NT2/D1 (cell line): ENCODE measurements at regions not wholly inside any gene's neighbourhood (a gene's known extent, or its start where the extent isn't known, plus 50 kb on each side); places are given as distances from the start of the nearest gene placed in this dataset.

ENCODE experiments used
- DNase-seq: peaks from one replicate; pipeline ENCODE4 v3.0.0-alpha.2; 2011; ENCODE audit warnings: low read depth, low spot score
- H3K27me3 ChIP-seq: 2 replicates; pipeline ENCODE4 v1.6.0; 2011; ENCODE audit warnings: mild to moderate bottlenecking; ENCODE audit not compliant: insufficient read length, insufficient read depth
- H3K36me3 ChIP-seq: 2 replicates; pipeline ENCODE4 v1.6.1; 2011; ENCODE audit warnings: mild to moderate bottlenecking, low read length, mixed read lengths; ENCODE audit not compliant: insufficient read depth, insufficient read length
- H3K4me1 ChIP-seq: 2 replicates; pipeline ENCODE4 v1.5.1; 2011; ENCODE audit not compliant: insufficient read depth, insufficient read length
- H3K4me3 ChIP-seq: 2 replicates; pipeline ENCODE4 v1.5.1; 2011; ENCODE audit warnings: low read depth; ENCODE audit not compliant: insufficient read length
- H3K9ac ChIP-seq: 2 replicates; pipeline ENCODE4 v1.6.0; 2011; ENCODE audit warnings: low read depth; ENCODE audit not compliant: insufficient read length
- H3K9me3 ChIP-seq: 2 replicates; pipeline ENCODE4 v1.5.1; 2011; ENCODE audit warnings: mild to moderate bottlenecking, low read length; ENCODE audit not compliant: insufficient read depth
- SUZ12 ChIP-seq: IDR thresholded peaks from 2 replicates; pipeline ENCODE4 v1.6.1; 2011; ENCODE audit not compliant: insufficient read length, insufficient read depth; ENCODE audit errors: extremely low read depth
- YY1 ChIP-seq: IDR thresholded peaks from 2 replicates; pipeline ENCODE4 v1.6.1; 2011; ENCODE audit not compliant: insufficient read length, insufficient read depth
- ZNF274 ChIP-seq: IDR thresholded peaks from 2 replicates; pipeline ENCODE4 v1.6.1; 2011; ENCODE audit warnings: mild to moderate bottlenecking, low read depth, low read length

DNA sequence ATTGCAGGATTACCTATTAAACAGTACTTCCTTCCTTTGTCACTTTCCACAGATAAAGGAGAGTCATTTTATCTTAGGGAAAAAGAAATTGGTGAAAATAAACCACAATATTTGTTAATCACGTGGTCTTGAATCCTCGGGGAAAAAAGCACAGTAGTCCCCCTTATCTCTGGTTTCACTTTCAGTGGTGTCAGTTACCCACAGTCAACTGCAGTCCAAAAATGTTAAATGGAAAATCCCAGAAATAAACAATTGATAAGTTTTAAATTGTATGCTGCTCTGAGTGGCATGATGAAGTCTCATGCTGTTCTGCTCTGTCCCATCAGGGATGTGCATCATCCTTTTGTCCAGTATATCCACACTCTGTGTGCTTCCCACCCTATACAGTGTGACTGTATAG is 405.2 kb upstream of the MPDZ start:
- Histone ChIP-seq H3K9me3 (0 out of 2 replicates have a peak, but pooled peaks cover 3% of the 10 kb centered on the region), H3K4me1 (peaks cover 3% of the 10 kb centered on the region), H3K9ac (no peak overlapping the region), H3K36me3 (no peaks in the 10 kb centered on the region), H3K4me3 (no peak overlapping the region), H3K27me3 (no peaks in the 10 kb centered on the region)
- TF ChIP-seq ZNF274: no peak
- no peak for TF ChIP-seq SUZ12
- TF ChIP-seq YY1: no peak
- DNase-seq: no peak

DNA sequence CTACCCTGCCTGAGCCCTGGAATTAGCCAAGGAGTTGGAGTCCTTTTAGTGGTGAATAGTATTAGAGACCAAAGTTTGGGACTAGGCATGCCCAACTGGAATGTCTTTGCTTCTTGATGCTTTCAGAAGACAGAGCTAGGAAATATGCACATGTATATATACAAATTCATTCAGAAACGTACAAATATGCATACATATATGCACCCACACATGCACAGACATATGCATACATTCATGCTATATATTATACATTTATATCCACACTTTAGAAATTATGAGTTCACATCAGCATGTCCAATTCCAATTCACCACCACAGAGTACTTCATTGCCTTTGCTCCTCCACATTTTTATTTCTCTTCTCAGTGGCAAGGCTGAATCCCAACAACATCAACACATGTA is 398.3 kb upstream of the MPDZ start:
- no peak overlapping the region for H3K4me3 ChIP-seq
- TF ChIP-seq YY1: no peak
- TF ChIP-seq SUZ12: no peak
- no peak for TF ChIP-seq ZNF274

DNA sequence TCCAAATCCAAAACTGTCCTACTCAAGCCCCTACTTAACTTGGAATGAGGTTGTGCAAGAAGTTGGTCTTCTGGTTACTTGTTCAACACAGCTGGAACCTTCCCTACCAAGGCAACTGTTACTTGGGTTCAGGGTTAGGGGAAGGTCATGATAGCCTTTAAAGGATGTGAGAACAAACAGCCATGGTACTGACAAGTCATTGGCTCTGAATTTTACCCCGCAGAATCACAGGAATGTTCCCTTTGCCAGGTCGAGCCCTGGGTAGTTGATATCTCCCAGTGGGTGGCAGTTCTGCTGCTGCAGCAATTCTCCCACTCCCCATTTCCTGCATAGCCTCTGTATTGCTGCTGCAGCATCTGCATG is 396.1 kb upstream of the MPDZ start:
- Histone ChIP-seq H3K36me3 (no peaks in the 10 kb centered on the region), H3K27me3 (no peaks in the 10 kb centered on the region), H3K9me3 (no peaks in the 10 kb centered on the region), H3K4me1 (no peaks in the 10 kb centered on the region), H3K9ac (no peak overlapping the region), H3K4me3 (no peak overlapping the region)
- no peak for DNase-seq
- TF ChIP-seq SUZ12 (no peak), ZNF274 (no peak), YY1 (no peak)

More for the DNA sequence above, 398.3 kb upstream of the MPDZ start:
- Histone ChIP-seq H3K36me3 (no peaks in the 10 kb centered on the region), H3K27me3 (no peaks in the 10 kb centered on the region), H3K9ac (no peak overlapping the region), H3K4me1 (no peaks in the 10 kb centered on the region), H3K9me3 (no peaks in the 10 kb centered on the region)
- DNase-seq: no peak

DNA sequence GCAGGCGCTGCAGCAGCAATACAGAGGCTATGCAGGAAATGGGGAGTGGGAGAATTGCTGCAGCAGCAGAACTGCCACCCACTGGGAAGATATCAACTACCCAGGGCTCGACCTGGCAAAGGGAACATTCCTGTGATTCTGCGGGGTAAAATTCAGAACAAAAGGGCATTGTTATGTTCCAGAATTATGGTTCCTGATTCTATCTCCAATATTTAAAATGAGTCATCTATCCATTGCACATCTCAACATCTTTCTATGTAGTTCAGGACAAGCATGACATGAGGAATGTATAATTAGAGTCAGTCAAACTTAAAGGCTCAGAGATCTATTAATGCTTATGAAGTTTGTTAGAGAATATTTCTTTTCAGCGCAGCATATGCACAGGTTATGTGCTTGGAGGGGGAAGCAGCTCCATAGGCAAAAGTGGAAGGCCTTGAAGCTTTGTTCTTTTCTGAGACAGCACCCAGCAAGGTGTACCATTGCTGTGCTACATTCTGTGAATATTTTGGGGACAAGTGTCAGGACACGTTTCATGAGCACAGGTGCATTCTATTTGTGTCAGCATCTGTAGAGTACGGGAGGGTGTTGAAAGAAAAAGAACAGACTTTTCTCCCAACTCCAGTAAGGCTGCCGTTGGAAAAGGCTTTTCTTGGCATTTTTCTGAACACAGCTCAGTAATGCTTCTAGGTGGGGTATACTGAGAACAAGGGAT is 395.6 kb upstream of the MPDZ start:
- Histone ChIP-seq H3K9me3 (no peaks in the 10 kb centered on the region), H3K27me3 (no peaks in the 10 kb centered on the region), H3K4me1 (no peaks in the 10 kb centered on the region), H3K9ac (no peak overlapping the region), H3K36me3 (no peaks in the 10 kb centered on the region), H3K4me3 (no peak overlapping the region)
- TF ChIP-seq ZNF274 (no peak), YY1 (no peak), SUZ12 (no peak)
- no peak for DNase-seq

DNA sequence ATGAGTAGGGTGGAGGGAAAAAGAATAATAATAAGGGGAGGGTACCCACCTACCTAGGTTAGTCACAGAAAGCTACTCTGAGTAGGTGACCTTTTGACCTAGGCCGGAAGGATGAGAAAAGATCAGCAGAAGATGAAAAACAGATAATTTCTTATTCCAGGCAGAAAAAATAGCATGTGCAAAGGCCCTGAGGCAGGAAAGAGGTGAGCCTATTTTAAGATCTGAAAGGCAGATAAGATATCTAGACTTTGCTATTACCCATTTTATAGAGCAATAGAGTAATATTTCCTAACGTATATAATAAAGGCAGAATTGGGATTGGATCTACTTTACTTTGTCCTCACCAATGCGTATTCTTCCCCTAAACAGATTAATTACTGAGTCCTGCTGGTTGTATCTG is 393.9 kb upstream of the MPDZ start:
- Histone ChIP-seq H3K27me3 (no peaks in the 10 kb centered on the region), H3K4me3 (no peak overlapping the region), H3K36me3 (no peaks in the 10 kb centered on the region), H3K9me3 (no peaks in the 10 kb centered on the region), H3K9ac (no peak overlapping the region), H3K4me1 (no peaks in the 10 kb centered on the region)
- TF ChIP-seq SUZ12 (no peak), YY1 (no peak), ZNF274 (no peak)
- no peak for DNase-seq

DNA sequence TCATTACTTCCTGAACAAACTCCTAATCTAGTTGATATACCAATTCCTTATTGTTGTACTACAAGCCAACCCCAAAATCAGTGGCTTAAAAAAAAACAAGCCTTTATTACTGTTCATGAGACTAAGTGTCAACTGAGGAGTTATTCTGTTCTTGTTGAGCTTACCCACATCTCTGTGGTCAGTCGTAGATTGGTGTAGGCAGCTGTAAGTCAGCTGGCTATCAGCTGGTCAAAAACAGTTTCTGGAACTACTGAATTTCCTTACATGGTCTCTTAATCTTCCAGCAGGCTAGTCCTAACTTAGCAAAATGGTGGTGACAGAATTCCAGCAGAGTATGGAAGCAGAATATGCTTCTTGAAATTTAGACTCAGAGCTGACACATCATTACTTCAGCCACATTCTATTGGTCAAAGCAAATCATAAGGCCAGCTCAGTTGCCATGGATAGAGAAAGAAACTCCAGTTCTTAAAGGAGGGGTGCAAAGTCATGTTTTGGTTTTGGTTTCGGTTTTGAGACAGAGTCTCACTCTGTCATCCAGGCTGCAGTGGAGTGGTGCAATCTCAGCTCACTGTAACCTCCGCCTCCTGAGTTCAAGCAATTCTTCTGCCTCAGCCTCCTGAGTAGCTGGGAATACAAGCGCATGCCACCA is 386.1 kb upstream of the MPDZ start:
- H3K9ac ChIP-seq: no peak overlapping the region
- H3K27me3 ChIP-seq: no peaks in the 10 kb centered on the region
- no peaks in the 10 kb centered on the region for H3K9me3 ChIP-seq
- H3K36me3 ChIP-seq: no peaks in the 10 kb centered on the region
- DNase-seq: no peak
- H3K4me3 ChIP-seq: no peak overlapping the region
- no peak for TF ChIP-seq SUZ12
- TF ChIP-seq YY1: no peak
- TF ChIP-seq ZNF274: no peak
- no peaks in the 10 kb centered on the region for H3K4me1 ChIP-seq

DNA sequence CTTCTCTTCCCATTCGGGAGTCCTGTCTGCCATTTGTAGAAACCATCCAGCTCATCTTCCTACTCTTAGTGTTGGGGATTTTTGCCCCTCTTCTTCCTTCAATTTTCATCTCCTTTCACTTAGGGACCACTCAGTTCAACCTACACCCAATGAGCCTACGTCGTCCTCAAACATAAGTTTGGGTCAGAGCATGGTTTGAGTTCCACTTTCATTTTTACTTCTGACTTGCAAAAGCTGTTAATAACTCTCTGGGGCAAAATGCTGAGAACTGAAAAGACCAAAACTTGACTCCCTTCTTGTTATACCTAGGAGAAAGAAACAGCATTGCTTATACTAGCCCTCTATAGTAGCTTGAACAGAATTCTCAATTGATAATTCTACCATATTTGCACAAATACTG is 381.5 kb upstream of the MPDZ start:
- no peaks in the 10 kb centered on the region for H3K9me3 ChIP-seq
- no peak overlapping the region for H3K9ac ChIP-seq
- no peak for TF ChIP-seq SUZ12
- TF ChIP-seq ZNF274: no peak
- TF ChIP-seq YY1: no peak
- no peaks in the 10 kb centered on the region for H3K4me1 ChIP-seq
- no peaks in the 10 kb centered on the region for H3K36me3 ChIP-seq
- H3K27me3 ChIP-seq: no peaks in the 10 kb centered on the region
- no peak overlapping the region for H3K4me3 ChIP-seq
- DNase-seq: no peak
